Lung microvascular endothelial cell (primary cell): ENCODE measurements at regions not wholly inside any gene's neighbourhood (a gene's known extent, or its start where the extent isn't known, plus 50 kb on each side); places are given as distances from the start of the nearest gene placed in this dataset.
"Not testable (repeated sequence)": the region's sequence is repeated elsewhere in the genome, so short reads cannot be mapped to it uniquely, and the experiment has no call there.

Experiments
- DNase-seq, 2 donors: peaks; one replicate each; pipeline versions ENCODE4 v3.0.0 to v3.0.0-alpha.2; 2010; ENCODE audit warnings: low read depth in 2 of 2

DNA sequence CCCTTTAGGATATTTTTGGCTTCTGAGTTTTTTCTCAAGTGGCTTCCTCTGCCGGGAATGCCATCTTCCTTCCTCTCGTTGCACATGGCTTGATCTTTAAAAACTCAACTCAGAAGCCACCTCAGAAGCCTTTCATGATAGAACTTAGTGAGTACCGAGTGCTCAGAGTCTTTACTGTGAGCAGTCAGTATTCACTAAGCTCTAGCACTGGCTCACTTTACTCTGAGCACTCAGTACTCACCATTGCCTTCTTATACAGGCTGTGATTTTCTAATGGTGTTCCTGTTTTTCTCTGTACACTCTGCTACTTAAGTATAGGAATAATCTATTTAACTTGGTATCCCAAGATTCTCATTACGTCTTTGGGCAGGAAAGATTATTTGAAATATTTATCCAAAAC, 116.2 kb downstream of the PFDN4 start:
- DNase-seq = no peak

DNA sequence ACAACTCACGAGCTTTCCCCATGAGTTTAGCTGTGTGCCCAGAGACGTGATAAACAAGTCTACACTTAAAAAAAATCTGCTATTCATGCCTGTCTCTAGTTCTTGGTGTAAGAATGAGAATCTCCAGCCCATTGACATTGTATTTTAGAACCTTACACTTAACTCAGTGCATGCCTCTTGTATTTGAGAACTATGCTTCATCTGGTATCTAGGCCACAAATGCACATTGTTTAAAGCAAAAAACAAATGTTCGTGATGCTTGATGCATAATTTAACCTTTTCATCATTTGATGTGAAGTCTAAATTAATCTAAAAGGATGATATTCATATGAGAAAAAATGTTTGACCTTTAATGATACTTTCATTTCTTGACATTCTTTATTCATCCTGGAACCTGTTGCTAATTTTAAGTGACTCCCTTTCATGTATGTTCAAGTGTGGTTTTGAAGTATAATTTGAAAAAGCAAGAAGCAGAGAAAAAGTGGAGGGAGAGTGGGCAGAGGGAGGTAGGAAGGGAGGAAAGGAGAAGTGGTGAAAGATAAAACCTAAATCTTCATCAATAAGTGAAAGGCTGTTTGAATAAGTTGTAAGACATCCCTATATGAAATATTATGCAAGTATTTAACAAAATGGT, 116.9 kb downstream of the PFDN4 start:
- DNase-seq = no peak

DNA sequence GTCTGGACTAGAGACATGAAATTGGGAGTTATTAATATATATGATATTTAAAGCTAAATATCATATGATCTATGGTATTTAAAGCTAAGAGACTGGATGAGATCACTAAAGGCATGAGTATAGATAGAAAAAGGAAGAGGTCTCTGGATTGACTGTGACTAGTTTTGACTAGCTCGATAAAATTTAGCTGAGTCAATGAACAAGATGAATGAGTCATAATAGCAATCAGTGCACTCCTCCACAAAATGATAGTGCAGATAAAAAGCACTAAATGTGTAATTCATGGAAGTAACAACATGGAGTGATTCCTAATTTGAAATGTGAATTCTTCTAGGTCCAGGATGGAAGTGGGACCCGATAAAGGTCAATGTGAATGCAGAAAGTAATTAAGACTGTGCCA, 127.4 kb downstream of the PFDN4 start:
- DNase-seq = peak in 1 of 2 donors; percentile 24

DNA sequence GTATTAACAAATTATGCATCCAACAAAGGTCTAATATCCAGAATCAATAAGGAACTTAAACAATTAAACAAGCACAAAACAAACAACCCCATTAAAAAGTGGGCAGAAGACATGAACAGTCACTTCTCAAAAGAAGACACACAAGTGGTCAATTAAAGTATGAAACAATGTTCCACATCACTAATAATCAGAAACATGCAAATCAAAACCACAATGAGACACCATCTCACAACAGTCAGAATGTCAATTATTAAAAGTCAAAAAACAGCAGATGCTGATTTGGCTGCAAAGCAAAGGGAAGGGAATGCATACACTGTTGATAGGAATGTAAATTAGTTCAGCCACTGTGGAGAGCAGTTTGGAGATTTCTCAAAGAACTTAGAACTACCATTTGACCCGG, 129.3 kb downstream of the PFDN4 start:
- no peak for DNase-seq

DNA sequence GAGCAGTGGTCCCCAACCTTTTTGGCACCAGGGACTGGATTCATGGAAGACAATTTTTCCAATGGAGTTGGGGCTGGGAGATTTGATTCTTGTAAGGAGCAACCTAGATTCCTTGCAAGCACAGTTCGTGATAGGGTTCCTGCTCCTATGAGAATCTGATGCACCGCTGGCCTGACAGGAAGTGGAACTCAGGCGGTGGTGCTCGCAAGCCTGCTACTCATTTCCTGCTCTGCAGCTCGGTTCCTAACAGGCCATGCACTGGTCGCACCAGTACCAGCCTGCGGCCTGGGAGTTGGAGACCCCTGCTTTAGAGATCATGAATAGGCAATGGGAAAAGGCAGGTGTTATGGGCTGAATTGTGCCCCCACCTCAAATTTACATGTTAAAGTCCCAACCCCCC, 131.2 kb downstream of the PFDN4 start:
- DNase-seq = peak; percentile 44 to 89

DNA sequence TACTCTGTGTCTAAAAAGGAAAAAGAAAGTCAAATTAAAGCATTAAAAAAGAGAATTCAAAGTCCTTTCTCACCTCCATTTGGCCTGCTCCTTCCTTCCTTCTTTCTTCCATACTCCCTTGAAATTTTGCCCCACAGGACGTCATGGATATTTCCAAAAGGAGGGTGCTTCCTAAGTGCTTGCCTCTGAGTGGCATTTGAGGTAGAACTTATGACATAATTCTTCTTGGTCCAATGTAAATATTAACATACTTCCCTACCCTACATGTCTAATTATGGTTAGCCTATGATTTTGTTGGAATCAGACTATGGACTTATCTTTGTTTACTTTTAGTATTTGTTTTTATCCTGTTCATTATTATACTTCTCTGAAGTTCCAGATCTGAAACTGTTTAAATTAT, 132.3 kb downstream of the PFDN4 start:
- peak; percentile 7 to 11 for DNase-seq

DNA sequence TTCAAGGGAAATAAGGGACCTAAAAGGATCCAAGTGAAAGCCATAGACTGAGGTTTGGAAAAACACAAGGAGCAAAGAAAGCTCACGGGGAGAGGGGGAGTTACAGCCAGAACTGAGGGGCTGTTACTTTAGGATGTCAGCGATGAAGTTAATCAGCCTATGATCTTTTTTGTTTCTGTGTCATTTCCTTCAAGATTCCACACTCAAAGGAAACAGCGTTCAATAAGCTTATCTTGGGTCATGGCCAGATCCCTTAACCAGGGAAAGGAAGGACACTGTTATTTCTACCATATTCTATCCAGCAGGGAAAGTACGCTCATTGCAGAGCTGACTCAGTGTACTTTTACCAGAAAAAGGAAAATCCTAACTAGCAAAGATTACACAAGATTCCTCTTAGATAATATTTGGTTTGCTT, 132.8 kb downstream of the PFDN4 start:
- DNase-seq = peak; percentile 59 to 91

DNA sequence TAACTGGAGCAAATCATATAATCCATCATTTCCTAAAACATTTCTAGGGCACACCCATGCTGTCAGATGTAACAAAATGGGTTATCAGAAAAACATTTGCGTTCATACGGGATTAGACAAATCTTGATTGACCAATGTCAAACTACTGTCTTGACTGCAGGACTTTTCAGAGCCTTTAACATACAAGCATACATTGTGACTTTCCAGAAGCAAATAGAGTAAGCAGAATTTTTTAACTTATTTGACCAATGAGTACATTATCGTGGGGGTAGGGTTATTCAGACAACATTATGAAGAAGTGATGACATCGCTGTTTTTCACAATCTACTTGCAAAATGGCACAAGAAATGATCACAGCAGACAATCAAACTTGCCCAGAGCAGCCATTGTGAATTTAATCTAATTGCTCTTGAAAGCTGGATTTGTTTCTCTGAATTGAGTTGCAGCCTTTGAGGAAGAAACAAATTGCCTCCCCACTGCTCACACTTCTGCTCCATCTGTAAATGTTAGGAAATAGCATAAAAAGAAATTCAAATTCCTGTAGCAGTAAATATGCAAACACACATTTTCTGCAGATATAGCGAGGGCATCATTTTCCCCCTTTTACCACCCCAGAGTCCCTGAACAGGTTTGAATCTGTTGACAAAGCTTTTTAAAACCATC, 133.0 kb upstream of the DOK5 start:
- DNase-seq = no peak

DNA sequence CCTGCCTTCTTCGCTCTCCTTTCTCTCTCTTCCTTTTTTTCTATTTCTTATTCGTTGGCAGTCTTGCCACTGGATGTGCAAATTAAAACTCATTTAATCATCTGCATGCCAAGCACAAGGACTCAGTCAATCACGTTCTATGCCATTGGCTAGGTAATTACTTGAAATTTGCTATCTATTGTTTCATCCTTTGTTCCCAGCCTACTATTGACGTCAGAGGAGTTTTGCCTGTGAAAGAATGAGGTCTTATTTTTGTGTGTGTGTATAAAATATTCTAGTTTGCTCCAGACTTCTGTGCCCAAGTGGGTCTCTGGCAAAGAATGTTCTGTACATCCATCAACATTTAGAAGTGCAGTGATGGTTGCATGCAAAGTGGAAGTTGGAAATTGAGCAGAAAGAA, 132.3 kb upstream of the DOK5 start:
- no peak for DNase-seq

DNA sequence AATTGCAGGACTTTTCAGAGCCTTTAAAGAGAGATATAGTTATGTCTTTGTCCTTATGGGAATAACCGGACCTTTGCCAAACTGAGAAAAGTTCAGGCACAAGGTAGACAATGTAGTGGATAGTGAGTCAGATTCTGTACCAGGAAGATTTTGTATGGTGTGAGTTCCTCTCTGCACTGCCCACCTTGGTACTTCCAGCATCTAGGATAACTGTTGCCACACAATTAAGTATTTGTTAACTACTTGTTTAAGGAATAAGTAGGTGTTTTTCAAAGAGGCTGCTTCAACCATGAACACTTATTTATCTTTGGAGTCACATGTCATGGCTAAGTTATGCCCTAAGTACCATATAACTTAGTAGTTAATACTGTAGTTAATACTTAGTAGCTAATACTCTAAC, 131.8 kb upstream of the DOK5 start:
- DNase-seq = no peak

DNA sequence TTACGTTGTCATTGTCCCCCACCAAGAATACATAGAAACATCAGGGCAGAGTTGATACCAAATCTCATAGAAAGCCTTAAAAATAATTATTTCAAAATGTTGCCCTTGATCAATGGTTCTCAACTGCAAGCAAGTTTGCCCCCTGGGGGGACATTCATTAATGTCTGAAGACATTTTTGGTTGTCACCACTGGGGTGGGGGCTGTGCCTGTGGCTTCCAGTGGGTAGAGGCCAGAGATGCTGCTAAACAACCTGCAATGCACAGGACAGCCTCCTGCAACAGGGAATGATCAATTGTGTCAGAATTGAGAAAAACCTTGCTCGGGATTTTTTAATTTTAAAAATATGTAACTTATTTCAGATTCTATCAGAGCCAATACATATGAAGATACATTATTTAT, 130.6 kb upstream of the DOK5 start:
- no peak for DNase-seq

DNA sequence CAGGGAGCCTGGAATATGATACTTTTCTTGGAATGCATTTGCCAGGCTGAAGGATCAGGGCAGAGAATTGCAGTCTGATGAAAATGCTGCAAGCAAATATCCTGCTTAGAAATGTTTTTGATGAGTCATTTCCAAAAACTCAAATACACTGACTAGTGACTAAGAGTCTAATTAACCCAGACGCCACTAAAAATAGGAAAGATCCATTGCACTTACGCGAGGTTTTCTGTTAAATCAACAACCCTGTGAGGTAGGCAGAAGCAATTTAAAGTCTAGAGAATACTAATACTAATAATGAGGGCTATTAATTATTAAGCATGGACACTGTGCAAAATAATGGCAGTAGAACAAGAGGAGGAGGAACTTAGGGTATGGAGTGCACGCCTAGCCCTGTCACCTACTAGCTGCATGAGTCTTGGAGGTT, 130.1 kb upstream of the DOK5 start:
- peak; percentile 26 to 80 for DNase-seq

DNA sequence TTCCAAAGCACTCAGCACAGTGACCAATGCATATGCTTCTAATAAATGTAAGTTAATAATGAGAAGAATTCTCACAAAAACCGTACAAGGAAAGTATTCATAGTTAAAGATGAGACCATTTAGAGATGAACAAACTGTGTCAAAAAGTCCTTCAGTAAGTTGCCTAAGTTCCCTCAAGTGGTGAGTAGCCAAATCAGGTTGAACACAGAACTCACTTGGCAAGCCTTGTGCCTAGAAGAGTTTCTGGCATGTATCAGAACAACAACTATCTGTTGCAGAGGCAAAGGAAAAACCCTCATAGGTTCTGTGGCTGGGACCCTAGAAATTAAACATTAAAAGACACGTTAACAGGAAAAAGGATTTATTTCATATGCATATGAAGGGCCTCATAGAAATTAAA, 129.6 kb upstream of the DOK5 start:
- no peak for DNase-seq

DNA sequence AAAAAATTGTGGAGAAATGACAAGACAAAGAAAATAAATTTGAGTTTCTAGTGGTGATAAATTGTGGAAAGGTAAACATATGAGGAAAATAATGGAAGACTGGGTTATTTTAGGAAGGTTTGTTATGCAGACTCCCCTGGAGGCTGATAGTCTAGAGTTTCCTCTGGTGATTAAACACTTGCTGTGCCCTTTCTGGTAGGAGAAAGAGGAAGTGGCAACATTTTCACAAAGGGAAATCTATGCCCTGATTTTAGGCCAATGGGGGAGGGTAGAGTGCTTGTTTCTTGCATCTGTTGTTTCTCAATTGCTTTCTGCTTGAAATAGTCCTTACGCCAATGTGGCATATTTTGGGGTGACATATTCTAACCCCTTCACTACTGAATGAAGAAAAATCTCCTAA, 129.1 kb upstream of the DOK5 start:
- no peak for DNase-seq

DNA sequence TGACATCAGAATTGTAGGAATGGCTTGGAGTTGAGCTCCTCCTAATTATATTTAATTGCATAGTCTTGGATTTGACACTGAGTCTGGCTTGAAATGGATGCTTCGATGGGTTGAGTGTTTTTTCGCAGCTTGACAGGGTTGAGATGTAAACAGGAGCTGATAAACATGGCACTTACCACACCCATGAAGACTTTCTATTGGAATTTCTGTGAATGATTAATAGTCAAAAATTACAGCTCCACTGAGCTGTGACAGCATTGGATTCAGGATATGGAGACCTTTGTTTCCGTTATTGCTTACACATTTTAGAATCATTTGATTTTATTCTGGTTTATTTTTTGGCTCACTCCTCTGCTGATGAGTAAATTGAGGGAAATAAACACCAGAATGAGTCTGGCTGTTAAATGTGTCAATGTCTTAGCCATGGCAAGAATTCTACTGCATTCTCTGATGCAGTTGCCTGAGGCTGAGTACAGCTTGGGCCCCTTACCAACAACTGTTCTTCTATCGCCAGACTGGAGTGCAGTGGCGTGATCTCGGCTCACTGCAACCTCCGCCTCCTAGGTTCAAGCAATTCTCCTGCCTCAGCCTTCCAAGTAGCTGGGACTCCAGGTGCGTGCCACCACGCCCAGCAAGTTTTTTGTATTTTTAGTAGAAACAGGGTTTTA, 128.1 kb upstream of the DOK5 start:
- DNase-seq = no peak

DNA sequence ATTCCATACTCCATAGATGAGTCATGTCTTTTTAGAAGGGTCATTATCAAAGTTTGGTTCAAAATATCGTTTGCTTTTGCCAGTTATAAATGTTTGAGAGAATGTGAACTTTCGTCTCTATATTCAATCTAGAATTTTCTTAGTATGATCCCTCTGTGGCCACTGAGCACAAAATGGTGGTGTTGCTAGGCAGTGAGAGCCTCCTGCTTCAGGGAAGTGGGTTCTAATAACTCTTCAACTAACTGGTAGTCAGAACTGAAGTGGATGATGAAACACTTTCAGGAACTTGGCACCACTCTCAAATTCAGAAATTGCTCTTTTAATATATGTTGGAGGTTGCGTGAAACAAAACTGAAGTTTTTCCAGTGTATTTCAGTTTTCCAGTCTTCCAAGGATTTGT, 125.0 kb upstream of the DOK5 start:
- no peak for DNase-seq

DNA sequence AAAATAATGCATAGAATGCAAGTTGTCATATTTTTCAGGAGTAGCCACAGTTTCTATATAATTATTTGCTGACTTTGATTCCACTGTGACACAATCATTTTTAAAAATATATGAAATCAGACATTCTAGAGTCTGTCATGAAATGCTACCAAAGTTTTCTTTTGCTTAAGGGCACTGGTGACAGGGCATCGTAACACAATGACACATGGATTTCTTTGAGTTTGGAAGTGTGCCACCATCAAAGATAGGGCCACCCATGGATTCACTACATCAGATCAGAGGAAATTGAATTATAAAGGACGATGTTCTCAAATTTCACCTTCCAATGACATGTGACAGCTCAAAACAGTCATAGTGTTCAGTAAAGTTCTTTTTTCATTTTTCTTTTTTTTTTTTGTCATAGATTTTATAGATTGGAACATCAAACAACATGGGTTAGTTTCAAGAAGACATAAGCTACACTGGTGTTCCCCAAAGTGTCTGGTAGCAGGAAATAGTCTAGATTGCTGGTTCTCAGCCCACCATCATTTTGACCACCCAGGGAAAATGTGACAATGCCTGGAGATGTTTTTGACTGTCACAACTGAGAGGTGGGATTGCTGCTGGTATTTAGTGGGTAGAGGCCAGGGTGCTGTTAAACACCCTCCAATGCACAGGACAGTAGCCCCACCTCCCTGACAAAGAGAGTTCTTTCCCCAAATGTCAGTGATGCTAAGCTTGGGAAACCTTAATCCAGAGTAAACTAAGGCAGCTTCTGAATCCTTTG, 123.8 kb upstream of the DOK5 start:
- DNase-seq = no peak

DNA sequence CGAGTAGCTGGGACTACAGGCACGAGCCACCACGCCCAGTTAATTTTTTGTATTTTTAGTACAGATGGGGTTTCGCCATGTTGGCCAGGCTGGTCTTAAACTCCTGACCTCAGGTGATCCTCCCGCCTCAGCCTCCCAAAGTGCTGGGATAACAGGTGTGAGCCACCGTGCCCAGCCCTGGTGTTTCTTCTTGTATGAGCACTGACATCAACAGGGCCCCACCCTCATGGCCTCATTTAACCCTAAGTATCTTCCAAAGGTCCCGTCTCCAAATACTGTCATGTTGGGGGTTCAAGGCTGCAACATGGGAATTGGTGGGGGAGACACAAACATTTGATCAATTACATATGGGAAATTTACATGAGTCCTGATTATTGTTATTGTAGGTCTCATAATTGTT, 122.9 kb upstream of the DOK5 start:
- not testable (repeated sequence) for DNase-seq

DNA sequence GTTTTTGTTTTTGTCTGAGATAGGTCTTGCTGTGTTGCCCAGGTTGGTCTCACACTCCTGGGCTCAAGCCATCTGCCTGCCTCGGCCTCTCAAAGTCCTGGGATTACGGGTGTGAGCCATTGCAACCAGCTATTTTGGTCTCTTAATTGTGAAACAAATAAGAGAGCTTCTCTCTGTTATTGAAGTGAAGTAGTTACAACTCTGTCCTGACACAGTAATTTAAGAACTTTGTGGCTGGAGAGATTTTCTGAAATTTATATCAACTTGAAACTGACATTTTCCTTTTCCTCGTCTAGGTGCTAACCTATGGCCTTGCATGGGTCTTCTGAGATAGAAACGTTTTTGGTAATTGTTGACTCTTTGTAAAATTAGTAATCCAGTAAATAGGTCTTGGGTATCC, 122.1 kb upstream of the DOK5 start:
- no peak for DNase-seq

DNA sequence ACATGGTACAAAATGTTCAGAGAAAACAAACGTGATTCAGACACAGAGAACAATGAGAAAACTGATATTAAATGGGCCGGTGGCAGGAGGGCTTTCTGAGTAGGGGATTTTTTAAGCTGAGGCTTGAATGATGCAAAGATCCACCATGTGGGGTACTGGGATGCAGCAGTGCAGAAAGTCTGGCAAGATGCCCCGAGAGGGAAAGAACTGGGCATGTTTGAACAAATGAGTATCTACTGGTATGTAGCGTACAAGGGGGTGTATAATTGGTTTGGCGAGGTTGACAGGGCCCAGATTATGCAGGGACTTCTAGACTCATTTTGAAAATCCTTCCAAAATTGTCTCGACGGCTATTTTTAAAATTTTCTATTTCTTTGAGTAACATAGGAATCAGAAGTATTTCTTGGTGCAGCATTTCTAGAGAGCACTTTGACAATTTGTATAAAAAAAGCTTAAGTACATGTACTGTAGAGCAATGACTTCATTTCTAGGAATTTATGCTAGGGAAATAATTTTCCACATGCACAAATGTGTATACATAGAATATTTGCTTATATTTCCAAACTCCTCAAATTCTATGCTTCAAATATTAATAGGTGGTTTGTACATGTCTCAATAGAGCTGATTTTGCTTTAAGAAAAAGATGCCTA, 119.6 kb upstream of the DOK5 start:
- DNase-seq = no peak

DNA sequence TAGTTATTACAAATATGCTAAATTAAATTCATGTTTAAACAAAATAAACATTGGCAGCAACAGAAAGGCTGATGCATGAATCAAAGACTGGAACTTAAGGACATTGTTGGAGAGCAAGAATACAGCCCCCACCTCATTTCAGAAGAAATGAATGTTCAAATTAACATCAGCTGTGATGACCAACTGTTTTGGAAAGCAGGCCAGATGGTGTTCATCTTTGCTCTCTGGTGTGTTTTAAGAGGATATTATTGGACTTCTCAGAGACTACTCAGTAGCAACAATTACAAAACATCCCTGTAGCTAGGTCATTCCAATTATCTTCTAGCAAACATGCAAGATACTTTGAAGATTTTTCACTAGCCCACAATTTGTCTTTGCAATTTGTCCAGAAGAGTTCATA, 118.6 kb upstream of the DOK5 start:
- no peak for DNase-seq

DNA sequence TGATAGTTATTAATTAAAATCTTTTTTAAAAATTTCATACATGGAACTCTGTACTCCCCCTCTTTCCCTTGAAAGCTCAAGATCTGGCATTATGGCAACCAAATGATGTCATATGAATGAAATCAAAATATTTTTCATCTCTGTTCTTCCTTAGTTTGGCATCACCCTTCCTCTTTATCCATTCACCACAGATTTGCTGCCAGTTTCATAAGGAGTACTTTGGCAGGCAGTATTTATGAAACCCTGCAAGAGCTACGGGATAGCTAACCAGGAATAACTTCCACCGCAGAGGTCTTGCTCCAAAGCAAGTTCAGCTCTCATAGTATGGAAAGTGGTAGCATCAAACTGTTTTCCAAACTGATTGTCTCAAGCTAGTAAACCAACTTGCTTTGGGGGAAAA, 113.9 kb upstream of the DOK5 start:
- no peak for DNase-seq
